Stimulated activated CD4-positive, alpha-beta T cell treated with anti-CD3 and anti-CD28 coated beads, Interleukin-2, amount 100 ng/mL, for 48 hours (primary cell): ENCODE measurements at regions not wholly inside any gene's neighbourhood (a gene's known extent, or its start where the extent isn't known, plus 50 kb on each side); places are given as distances from the start of the nearest gene placed in this dataset.

Experiments used
- DNase-seq, 2 donors: peaks; one replicate each; pipeline ENCODE4 v3.0.0-alpha.2; 2020

DNA sequence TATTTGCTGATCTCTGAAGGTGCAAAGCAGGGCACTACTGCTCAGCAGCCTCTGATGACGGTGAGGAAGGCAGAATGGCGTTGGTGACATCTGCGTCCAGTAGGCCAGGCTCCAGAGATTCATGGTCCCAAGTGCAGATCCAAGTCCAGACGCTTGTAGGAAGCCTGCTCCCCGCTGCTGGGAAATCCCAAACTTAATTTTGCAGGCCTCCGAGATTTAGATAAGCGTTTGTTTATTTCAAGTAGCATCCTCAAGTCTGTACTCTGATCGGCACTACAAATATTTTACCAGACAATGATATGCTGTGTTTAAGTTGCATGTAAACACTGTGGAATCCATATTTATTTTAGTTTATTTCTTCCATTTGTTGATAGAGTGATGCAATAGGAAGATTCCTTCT lies 244.9 kb upstream of the KLF6 start:
- DNase-seq: no peak

DNA sequence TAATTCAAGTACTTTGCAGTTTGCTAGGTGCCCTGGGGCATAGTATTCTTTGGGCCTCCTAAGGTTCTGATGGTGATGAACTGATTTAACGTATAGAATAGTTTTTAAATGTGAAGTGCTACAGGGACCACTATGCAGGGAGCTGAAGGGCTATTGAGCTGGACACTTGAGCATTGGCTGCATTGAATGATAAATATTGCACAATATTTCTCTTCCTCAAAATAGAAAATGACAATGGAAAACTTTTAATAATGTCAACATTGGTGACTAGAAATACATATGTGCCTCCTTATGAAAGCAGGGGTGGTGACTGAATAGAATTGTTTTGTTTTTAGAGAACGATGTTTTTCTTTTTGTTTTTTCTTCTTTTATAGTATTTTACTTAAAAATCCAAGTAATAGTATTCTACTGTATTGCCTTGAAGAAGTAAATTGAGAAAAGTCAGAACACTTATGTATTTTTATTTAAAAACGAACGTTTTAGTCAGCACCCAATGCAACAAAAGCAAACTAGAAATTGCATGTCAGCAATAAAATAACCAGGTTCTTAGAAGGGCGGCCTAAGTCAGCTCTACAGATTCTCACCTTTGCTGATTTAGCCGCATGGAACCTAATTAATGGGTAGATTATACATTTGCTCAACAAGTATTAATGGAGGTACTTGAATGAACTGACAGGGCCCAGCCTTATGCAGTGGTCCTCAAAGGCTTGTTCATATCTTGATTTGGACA lies 244.0 kb upstream of the KLF6 start:
- no peak for DNase-seq

DNA sequence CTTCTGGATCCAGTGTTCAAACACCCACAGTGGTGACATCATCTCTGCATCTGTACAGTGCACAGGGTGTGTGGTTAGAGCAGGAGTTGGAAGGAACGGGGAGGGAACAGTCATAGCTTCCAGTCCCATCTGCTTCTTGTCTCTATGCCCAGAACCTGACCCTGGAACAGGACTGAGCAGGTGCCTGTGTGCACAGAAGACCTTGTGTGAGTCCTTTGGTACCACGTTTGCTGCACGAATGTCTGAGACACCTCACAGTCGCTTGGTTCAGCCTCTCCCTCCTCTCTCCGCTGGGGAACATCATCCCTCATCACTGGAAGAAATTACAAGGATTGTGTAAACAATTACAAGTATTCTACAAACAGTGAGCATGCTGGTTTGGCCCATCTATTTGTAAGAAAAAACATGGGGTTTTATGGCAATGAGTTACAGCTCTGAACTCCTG lies 243.0 kb upstream of the KLF6 start:
- no peak for DNase-seq

DNA sequence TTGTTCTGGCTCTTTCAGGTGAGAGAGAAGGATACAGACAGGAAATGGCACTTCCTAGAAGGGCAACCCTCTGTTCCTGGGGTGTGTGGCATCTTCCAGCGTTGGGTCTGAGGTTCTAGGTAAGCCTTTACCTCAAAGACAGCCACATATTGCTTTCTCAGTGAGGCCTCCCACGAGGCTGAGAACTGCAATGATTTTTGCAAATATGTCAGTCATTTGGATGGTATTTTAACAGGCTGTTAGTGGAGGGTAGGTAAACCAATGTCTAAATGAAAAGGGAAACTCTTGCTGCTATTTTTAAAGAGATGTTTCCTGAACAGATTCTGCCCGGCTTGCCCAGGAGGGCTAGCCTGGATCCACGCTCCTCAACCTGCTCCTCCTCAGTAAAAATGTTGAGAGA lies 240.3 kb upstream of the KLF6 start:
- no peak for DNase-seq

DNA sequence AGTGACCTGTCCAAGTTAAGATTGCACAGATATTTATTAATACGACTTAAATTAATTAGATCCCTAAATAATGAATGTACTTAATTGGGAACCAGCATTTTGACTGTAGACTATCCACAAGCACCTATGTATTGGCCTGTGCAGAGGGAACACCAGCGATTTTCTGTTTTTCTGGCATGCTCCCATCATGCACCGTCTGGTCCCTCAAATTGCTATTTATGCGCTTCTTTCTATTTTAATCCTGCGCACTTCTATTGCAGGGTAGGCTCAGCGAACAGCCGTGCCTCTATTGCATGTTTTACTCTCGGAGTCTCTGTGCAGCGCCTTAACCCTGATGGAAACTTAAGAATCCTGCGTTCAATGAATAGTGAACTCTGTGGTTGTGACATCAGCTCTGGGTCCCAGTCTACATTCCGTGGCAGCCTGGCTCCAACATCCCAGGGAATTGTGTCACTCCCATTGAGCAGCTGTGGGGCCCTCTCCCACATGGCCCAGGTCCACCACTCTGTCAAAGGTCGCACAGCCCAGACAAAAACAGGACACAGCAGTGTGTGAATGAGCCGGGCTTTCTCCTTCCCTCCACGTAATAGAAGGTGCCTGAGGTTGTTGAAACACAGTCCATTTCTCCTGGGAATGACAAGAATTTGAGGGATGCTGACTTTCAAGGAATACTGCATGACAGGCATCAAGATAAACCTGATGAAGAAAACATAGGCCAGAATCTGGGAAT lies 239.7 kb upstream of the KLF6 start:
- no peak for DNase-seq

DNA sequence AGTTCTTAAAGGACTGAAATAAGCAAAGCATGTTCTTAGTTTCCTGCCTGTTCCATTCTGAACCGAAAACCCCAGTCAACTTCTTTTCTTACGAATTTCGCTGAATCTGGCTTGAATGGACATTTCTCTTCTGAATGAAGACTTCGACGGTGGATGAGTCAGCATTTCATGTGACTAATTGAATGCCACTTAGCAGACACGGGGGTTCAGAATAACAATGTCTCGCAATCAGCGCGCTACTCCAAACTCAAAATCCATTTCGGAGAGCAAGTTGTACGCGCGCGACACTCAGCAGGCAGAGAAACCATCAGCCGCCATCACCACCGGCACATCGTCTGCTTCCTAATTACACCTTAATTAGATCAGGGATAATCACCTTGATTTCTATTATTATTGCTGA lies 239.0 kb upstream of the KLF6 start:
- DNase-seq: no peak

DNA sequence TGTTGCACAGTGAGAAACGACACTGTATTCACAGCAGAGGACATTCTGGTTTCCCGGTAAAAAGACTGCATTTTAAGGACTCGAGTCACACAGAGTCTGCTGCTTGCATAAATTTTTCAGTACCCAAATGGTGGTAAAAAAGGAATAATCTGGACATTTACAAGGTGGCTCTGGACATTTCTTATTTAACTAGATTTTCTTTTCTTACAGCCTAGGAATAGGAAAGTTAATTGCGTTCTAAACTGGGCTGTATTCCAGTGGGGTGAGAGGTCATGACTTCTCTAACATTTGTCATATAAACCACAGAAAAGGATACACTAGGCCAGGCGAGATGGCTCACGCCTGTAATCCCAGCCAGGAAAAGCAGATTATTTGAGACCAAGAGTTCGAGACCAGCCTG lies 237.5 kb upstream of the KLF6 start:
- DNase-seq: no peak

DNA sequence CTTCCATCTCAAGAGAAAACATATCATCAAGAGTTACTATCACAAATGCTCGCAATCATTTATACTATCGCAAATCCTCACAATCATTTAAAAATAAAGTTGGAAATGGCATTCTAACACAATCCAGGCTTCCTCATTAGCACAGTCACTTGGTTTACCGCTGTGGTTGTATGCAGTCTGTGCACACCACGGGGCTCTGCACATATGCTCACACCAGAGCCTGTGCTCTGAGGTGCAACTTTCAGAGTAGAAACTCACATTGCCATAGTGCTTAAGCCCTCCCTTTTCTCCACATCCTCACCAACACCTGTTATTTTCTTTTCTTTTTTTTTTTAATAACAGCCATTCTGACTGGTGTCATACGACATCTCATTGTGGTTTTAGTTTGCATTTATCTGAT lies 235.6 kb upstream of the KLF6 start:
- no peak for DNase-seq

DNA sequence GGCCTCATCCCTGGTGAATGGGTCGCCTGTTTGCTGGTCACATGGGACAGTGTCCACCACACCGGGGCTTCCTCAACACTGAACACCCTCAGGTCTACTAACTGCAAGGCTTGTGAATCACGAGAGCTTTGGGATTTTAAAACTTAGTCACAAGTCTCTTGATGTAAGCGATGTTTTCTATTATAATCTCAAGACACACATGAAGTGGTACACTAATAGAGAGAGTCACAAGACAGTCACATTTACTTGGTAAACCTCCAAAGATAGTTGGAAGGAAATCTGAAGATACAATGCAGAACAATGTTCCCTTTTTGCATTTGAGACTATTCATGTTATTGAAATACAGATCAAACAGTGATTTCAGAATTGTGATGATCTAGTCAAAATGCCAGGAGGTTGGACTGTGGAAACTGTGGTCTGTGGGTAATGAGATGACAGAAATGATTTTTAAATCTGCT lies 233.1 kb upstream of the KLF6 start:
- DNase-seq: no peak

DNA sequence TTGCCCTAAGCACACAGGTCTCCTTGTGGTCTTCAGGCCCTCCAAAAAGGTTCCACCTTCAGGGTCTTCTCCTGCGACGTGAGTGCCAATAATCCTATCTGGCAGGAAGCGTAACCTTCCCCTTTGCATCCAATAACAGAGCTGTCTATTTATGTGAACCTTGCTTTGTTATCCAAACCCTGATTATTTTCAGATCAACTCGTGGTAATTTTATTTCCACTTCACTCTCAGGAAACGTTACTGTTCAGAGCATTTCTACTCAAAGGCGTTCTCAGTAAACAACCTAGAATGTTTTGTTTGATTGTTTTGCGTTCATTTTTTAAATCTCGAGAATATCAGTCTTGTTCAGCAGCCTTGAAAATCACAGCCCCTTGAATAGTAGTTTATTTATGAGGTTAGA lies 232.3 kb upstream of the KLF6 start:
- DNase-seq: no peak

DNA sequence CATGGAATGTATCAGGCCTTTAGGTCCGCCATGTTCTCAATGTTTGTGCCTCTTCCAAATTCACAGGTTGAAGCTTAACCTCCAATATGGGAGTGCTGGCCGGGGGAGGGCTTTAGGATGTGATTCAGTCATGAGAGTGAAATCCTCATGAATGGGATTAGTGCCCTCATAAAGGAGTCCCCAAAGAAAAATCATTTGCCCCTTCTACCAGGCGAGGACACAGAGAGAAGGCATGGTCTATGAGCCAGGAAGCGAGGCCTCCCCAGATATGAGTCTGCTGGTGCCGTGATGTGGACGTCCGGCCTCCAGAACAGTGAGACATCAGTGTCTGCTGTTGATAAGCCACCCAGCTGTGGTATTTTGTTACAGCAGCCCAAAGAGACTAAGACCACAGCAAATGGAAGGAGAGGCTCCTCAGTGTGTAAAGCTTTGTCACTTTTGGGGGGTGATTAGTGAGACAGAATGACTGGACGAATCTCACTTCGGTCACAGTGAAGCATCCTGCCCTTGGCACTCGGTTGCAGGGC lies 231.3 kb upstream of the KLF6 start:
- no peak for DNase-seq

DNA sequence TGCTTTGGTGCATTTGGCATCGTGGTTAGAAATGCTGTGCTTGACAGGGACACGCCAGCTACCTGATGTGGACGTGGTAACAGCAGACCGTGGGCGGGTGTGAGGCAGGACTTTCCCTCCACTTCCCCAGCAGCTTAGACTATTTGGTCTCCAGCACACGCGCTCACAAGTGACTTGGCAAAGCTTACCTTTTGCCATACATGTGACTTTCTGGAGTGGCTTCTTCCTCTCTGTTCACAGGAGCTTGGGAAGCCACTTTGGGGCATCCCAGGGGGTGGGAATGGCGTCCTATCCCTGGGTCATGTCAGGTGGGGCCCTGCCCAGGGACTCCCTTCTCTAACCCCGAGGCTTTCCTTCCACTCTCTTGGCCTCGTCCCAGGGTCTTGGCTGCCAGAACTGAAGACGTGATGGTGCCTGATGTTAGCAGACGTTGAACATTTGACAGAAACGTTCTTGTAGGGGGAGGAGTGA lies 228.7 kb upstream of the KLF6 start:
- DNase-seq: peak; percentile 45 to 50

DNA sequence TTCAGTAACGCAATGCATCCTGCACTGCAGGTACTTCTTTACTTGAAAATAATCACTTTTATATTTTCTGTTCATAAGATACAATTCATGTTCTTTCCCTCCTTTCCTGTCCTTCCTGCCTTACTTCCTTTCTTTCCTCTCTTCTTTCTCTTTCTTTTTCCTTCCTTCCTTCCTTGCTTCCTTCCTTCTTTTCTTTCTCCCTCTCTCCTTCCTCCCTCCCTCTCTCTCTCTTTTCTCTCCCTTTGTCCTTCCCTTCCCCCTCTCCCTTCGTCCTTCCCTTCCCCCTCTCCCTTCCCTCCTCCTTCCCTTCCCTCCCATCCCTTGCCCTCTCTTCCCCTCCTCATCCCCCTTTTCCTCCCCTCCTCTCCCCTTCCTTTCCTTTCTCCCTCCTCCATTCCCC lies 227.8 kb upstream of the KLF6 start:
- DNase-seq: no peak

DNA sequence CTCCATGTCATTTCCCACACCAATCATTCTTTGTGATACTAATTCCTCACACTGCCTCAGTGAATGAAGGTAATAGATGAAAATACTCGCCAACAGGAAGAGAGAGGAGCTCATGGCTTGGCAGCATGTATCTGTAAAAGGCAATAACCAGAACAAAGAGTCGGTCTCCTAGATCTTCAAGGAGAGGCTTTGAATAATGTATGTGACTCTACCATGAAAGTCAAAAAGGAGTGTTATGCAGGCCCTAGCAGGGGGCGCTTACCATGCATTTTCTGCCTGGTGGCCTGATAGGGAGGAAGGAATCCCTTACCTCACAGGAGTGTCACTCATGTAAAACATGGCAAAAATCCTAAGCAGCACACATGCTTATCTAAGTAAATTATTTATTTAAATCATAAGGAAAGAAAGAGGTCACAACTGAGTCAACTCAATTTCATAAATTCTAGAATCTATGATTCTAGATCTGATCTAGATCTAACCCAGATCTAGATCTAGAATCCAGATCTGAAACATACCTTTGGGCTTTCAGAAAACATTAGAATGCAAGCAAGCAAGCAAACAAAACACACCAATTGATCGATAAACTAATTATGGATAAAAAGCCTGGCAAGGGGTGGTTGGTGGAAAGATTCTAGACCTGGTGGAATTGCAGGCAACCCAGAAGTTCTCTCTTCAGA lies 226.3 kb upstream of the KLF6 start:
- DNase-seq: no peak

DNA sequence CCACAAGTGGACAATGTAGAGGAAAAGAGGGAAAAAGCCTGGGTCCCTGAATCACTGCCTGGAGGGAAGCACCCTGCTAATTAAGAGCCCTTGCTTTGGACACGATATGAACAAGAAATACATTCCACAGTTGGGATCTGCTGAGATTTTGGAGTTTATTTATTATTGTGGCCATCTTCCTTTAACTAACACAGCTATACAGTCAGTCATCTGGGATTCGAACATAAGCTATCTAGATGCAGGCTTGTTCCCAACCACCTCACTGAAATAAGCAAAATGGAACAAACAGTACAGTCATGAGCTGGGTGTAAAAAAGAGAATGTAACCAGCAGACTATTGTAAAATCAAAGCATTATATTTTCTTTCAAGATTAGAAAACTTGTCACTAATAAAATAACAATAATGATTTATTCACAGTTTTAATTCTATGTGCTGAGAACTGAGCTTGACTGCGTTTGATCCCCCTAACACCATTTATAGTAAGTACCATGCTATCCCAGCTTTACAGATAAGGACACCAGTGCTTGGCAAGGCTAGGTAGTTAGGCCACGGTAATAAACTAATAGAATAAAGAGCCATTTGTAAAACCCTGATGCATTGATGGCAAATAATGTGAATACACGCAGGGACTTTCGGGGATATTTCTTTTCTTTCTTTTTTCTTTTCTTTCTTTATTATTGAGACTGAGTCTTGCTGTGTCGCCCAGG lies 223.8 kb upstream of the KLF6 start:
- DNase-seq: no peak

DNA sequence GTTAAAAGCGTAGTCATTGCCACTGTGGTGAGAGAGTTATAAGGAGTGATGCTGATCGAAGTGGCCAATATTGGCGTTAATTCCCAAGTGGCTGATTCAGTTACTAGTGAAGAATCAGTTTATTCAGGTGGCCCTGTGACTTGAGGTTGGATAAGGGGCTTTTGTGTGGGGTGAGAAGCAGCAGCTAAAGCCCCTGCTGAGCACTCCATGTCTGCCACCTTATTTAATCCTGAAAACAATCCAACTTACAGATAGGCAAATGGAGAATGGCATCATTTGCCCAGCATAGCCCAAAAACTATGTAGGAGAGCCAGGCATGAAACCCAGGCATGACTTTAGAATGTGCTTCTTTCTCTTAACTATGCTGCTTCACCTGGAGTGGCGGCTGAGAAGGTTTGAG lies 222.8 kb upstream of the KLF6 start:
- no peak for DNase-seq

DNA sequence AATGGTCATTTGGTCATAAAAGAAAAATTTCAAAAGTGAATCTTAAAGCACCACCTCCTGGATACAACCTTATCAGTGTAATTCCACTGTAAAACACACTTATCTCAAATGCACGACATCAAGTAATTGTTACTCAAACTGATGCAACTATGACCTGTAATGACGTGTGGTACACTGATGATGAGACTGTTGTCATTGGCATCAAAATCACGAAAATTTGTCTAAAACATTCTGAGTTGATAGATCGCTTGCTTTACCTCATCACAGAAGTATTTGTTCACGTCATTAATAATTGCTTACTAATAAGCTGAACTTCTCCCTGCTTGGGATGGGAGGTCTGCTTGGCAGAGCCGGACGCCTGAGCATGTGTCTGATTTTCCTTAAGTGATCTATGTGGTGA lies 221.8 kb upstream of the KLF6 start:
- DNase-seq: no peak

DNA sequence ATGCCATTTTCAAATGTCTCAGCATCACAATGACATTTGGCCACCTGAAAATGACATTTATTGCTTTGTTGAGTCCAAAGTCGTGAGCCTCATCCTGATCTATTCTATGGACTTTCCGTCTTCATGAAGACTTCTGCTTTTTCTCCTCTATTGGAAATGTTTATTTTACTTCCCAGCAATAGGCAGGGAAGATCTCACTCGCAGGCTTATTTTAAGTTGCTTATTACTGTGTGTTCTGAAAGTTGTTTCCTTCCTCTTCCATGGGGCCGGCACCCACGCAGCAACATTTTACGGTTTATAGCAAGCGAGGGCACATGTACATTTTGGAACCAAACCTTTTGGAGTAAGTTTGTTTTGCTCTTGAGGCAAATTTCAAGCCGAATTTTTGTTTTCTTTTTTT lies 221.0 kb upstream of the KLF6 start:
- DNase-seq: no peak

DNA sequence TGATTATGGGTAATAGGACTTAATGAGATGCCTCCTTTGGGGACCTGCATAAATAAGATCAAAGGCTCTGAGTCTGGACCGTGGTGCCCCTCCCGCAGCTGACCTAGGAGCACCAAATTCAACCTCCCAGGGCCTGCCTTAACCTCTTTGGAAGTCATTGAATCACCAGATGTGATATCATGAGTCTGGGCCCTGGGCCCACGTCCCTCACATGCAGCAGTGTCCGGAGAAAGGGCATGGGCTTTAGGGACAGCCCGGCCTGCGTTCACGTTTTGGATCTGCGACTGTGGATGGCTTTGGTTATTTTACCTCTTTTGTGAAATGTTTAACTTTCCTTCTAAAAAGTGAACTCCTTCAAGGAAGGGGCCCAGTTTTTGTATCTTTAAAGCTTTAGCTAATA lies 220.0 kb upstream of the KLF6 start:
- DNase-seq: no peak

DNA sequence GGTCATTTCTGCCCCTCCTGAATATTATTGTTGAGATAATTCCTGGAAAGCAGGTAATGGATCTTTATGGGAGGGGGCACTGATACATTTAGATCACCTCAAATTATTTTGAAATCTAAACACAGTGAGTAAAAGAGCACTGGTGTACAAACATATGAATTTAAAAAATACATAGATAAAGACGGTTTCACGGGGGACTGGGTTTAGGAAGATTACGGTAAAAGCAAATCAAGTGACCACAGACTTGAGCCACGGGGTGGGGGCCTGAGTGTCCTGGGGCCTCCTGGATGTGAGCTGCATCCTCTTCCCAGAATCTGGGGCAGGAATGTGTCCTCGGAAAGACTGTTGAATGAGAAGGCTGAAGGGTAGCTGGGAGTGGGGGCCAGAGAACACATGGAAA lies 219.1 kb upstream of the KLF6 start:
- no peak for DNase-seq

DNA sequence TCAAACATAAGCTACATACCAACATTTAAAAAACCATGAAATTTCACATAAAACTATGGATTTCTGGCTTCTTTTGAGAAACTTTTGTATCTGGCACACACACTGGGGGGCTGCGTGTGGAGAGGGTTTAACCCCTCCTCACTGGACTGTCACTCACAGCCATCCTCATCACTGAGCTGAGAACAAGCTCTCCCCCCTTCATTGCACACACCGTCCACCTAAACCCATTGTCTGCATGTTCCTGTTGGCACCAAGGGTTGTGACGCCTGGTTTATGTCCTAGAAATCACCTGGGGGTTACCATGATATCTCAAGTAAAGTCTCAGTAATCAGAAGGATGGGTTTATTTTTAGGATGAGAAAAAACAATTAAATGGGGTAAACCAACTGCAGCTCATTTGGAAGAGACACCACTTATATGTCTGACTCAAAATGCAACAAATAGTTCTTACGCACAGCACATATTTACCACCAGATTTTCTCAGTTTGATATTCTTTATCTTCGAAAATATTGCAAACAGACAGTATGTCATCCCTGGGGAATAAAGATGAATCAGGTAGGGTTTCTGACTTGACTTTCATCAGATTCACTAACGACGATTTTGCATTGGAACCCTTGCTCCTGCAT lies 218.5 kb upstream of the KLF6 start:
- DNase-seq: no peak

DNA sequence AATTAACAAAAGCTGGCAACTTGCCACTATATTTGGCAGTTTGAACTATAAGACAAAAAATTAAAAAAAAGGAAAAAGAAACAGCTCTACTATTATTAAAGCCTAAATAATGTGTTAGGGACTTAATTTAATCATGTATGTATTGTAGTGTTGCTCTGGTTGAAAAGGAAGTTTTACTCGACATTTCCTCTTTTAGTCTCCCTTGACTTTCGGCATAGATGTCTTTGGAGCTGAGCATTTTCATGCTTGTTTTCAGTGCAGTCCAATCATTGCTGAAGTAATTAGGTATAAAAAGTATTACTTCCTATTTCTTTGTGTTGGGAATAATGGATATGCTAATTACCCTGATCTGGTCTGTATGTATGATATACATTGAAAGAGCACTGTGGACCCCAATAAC lies 216.8 kb upstream of the KLF6 start:
- no peak for DNase-seq

DNA sequence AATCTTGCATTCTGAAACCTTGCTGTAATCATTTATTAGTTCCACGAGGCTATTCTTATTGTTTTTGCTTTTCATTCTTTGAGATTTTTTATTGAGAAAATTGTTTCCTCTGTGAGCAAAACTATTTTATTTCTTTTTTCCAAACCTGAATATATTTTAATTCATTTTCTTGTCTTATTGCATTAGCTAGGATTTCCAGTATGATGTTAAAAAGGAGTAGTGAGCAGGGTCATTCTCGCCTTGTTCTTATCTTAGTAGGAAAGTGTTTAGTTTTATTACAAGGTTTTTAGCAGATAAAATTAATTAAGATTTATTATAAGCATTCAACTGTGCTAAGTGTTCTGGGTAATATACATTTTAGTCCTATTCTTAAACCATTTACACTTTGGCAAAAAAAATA lies 214.6 kb upstream of the KLF6 start:
- no peak for DNase-seq
